GM12878 (cell line): ENCODE measurements at regions not wholly inside any gene's neighbourhood (a gene's known extent, or its start where the extent isn't known, plus 50 kb on each side); places are given as distances from the start of the nearest gene placed in this dataset.

ENCODE experiments used
- POLR2AphosphoS5 ChIP-seq: IDR thresholded peaks from 2 replicates; pipeline ENCODE4 v1.6.1; 2011; ENCODE audit warnings: mild to moderate bottlenecking, low read length, inconsistent platforms
- RBBP5 ChIP-seq: fragments of 200-600 bp; sonication (generic); conservative IDR thresholded peaks from 2 replicates; pipeline ENCODE4 v1.6.1; 2016
- SIN3A ChIP-seq: IDR thresholded peaks from 2 replicates; pipeline ENCODE4 v1.6.1; 2012; ENCODE audit warnings: low read depth, low read length, improper control_type of control experiment
- TF ChIP-seq, protein P1 (sequence below): fragments of 450-650 bp; IDR thresholded peaks from 2 replicates; pipeline ENCODE4 v1.6.1; 2017; ENCODE audit warnings: mild to moderate bottlenecking, moderate library complexity
- TF ChIP-seq, protein P2 (sequence below): IDR thresholded peaks from 2 replicates; pipeline ENCODE4 v1.6.1; 2011; ENCODE audit warnings: low read depth, low read length, improper control_type of control experiment, borderline replicate concordance
- TF ChIP-seq, protein P3 (sequence below): IDR thresholded peaks from 2 replicates; pipeline ENCODE4 v1.6.1; 2012; ENCODE audit warnings: low read depth, low read length, improper control_type of control experiment
- TF ChIP-seq, protein P4 (sequence below), 3 experiments: IDR thresholded peaks in 2 of 3; conservative IDR thresholded peaks in 1 of 3; 2 replicates each; pipeline ENCODE4 v1.5.1; 2011; ENCODE audit warnings: low read depth in 3 of 3, low read length in 3 of 3, mild to moderate bottlenecking in 3 of 3, control low read depth in 2 of 3, moderate library complexity in 2 of 3, inconsistent platforms in 1 of 3, mixed read lengths in 1 of 3; ENCODE audit not compliant: control insufficient read depth in 2 of 3, insufficient read depth in 1 of 3; ENCODE audit errors: extremely low read depth in 1 of 3
- TF ChIP-seq, protein P5 (sequence below): IDR thresholded peaks from 2 replicates; pipeline ENCODE4 v1.6.1; 2011; ENCODE audit warnings: borderline replicate concordance, low read depth, mild to moderate bottlenecking, moderate library complexity, mixed read lengths, low read length; ENCODE audit not compliant: insufficient read depth; ENCODE audit errors: extremely low read length

DNA sequence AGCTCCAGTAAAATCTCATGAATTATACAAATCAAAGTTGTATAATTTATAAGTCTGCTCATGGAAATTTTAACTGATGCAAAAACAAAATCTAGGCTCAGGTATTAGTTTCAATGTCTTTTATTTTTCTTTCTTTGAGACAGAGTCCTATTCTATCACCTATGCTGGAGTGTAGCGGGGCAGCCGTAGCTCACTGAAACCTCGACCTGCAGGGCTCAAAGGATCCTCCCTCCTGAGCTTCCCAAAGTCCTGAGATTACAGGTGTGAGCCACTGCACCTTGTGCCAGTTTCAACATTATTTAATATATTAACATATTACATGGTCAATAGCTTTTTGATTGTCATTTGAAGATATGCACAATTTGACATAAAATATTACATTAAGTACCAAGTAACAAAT, 678.7 kb downstream of the ARAP2 start:
- no peak for TF ChIP-seq POLR2AphosphoS5
- TF ChIP-seq, protein P1, sequence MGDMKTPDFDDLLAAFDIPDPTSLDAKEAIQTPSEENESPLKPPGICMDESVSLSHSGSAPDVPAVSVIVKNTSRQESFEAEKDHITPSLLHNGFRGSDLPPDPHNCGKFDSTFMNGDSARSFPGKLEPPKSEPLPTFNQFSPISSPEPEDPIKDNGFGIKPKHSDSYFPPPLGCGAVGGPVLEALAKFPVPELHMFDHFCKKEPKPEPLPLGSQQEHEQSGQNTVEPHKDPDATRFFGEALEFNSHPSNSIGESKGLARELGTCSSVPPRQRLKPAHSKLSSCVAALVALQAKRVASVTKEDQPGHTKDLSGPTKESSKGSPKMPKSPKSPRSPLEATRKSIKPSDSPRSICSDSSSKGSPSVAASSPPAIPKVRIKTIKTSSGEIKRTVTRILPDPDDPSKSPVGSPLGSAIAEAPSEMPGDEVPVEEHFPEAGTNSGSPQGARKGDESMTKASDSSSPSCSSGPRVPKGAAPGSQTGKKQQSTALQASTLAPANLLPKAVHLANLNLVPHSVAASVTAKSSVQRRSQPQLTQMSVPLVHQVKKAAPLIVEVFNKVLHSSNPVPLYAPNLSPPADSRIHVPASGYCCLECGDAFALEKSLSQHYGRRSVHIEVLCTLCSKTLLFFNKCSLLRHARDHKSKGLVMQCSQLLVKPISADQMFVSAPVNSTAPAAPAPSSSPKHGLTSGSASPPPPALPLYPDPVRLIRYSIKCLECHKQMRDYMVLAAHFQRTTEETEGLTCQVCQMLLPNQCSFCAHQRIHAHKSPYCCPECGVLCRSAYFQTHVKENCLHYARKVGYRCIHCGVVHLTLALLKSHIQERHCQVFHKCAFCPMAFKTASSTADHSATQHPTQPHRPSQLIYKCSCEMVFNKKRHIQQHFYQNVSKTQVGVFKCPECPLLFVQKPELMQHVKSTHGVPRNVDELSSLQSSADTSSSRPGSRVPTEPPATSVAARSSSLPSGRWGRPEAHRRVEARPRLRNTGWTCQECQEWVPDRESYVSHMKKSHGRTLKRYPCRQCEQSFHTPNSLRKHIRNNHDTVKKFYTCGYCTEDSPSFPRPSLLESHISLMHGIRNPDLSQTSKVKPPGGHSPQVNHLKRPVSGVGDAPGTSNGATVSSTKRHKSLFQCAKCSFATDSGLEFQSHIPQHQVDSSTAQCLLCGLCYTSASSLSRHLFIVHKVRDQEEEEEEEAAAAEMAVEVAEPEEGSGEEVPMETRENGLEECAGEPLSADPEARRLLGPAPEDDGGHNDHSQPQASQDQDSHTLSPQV: no peak
- TF ChIP-seq, protein P2, sequence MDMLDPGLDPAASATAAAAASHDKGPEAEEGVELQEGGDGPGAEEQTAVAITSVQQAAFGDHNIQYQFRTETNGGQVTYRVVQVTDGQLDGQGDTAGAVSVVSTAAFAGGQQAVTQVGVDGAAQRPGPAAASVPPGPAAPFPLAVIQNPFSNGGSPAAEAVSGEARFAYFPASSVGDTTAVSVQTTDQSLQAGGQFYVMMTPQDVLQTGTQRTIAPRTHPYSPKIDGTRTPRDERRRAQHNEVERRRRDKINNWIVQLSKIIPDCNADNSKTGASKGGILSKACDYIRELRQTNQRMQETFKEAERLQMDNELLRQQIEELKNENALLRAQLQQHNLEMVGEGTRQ: no peak
- TF ChIP-seq RBBP5: no peak
- TF ChIP-seq, protein P3, sequence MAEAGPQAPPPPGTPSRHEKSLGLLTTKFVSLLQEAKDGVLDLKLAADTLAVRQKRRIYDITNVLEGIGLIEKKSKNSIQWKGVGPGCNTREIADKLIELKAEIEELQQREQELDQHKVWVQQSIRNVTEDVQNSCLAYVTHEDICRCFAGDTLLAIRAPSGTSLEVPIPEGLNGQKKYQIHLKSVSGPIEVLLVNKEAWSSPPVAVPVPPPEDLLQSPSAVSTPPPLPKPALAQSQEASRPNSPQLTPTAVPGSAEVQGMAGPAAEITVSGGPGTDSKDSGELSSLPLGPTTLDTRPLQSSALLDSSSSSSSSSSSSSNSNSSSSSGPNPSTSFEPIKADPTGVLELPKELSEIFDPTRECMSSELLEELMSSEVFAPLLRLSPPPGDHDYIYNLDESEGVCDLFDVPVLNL: no peak
- TF ChIP-seq SIN3A: no peak
- TF ChIP-seq, protein P4, sequence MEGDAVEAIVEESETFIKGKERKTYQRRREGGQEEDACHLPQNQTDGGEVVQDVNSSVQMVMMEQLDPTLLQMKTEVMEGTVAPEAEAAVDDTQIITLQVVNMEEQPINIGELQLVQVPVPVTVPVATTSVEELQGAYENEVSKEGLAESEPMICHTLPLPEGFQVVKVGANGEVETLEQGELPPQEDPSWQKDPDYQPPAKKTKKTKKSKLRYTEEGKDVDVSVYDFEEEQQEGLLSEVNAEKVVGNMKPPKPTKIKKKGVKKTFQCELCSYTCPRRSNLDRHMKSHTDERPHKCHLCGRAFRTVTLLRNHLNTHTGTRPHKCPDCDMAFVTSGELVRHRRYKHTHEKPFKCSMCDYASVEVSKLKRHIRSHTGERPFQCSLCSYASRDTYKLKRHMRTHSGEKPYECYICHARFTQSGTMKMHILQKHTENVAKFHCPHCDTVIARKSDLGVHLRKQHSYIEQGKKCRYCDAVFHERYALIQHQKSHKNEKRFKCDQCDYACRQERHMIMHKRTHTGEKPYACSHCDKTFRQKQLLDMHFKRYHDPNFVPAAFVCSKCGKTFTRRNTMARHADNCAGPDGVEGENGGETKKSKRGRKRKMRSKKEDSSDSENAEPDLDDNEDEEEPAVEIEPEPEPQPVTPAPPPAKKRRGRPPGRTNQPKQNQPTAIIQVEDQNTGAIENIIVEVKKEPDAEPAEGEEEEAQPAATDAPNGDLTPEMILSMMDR (IDR thresholded peaks at IDR 0.05 in 2 of 3, conservative IDR thresholded peaks at IDR 0.05 in 1 of 3; ENCODE audit: control insufficient read depth in 2 of 3, extremely low read depth in 1 of 3, insufficient read depth in 1 of 3, low read depth in 3 of 3, low read length in 3 of 3): no peak
- TF ChIP-seq, protein P5, sequence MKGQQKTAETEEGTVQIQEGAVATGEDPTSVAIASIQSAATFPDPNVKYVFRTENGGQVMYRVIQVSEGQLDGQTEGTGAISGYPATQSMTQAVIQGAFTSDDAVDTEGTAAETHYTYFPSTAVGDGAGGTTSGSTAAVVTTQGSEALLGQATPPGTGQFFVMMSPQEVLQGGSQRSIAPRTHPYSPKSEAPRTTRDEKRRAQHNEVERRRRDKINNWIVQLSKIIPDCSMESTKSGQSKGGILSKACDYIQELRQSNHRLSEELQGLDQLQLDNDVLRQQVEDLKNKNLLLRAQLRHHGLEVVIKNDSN: no peak
